DND-41 (cell line): ENCODE measurements at regions not wholly inside any gene's neighbourhood (a gene's known extent, or its start where the extent isn't known, plus 50 kb on each side); places are given as distances from the start of the nearest gene placed in this dataset.
"Not testable (repeated sequence)": the region's sequence is repeated elsewhere in the genome, so short reads cannot be mapped to it uniquely, and the experiment has no call there.

Source experiments
- ATAC-seq: fragments of 200-7000 bp; cut with Tn5 transposase; 3 replicates; pipeline ENCODE4 v1.9.1; 2021; ENCODE audit warnings: low read depth; ENCODE audit not compliant: insufficient read depth
- DNase-seq: peaks from one replicate; pipeline ENCODE4 v3.0.0-alpha.2; 2020
- H2AFZ ChIP-seq: 2 replicates; pipeline ENCODE4 v1.6.0; 2012; ENCODE audit warnings: low read depth, low read length
- H3K27ac ChIP-seq: 2 replicates; pipeline ENCODE4 v1.5.1; 2012; ENCODE audit warnings: low read length, inconsistent platforms
- H3K27me3 ChIP-seq: fragments of 200-600 bp; sonication (generic); 2 replicates; pipeline ENCODE4 v1.6.0; 2012; ENCODE audit warnings: low read length, mild to moderate bottlenecking, inconsistent platforms; ENCODE audit not compliant: insufficient read depth, poor library complexity
- H3K36me3 ChIP-seq: 2 replicates; pipeline ENCODE4 v1.5.1; 2012; ENCODE audit warnings: low read length, inconsistent platforms; ENCODE audit not compliant: insufficient read depth
- H3K4me1 ChIP-seq: 2 replicates; pipeline ENCODE4 v1.5.1; 2012; ENCODE audit warnings: mild to moderate bottlenecking, low read length; ENCODE audit not compliant: insufficient read depth
- H3K4me2 ChIP-seq: 2 replicates; pipeline ENCODE4 v1.6.0; 2012; ENCODE audit warnings: mild to moderate bottlenecking, moderate library complexity, low read length, inconsistent platforms; ENCODE audit not compliant: insufficient read depth
- H3K4me3 ChIP-seq, 2 experiments: fragments of 200-600 bp in 1 of 2; shearing (Covaris generic) in 1 of 2; 2 replicates each; pipeline ENCODE4 v1.5.1; 2012 to 2016; ENCODE audit warnings: inconsistent platforms in 2 of 2, low read length in 2 of 2, mild to moderate bottlenecking in 2 of 2, low read depth in 1 of 2, moderate library complexity in 1 of 2
- H3K79me2 ChIP-seq: 2 replicates; pipeline ENCODE4 v1.6.0; 2012; ENCODE audit warnings: low read length, inconsistent platforms; ENCODE audit not compliant: insufficient read depth
- H3K9ac ChIP-seq: 2 replicates; pipeline ENCODE4 v1.6.0; 2012; ENCODE audit warnings: low read depth, mild to moderate bottlenecking, inconsistent platforms, low read length, moderate library complexity
- H3K9me3 ChIP-seq: 2 replicates; pipeline ENCODE4 v1.5.1; 2012; ENCODE audit warnings: low read length, moderate library complexity, mild to moderate bottlenecking, inconsistent platforms; ENCODE audit not compliant: insufficient read depth, severe bottlenecking
- H4K20me1 ChIP-seq: 2 replicates; pipeline ENCODE4 v1.6.0; 2012; ENCODE audit warnings: low read length; ENCODE audit not compliant: insufficient read depth
- CTCF ChIP-seq: IDR thresholded peaks from 2 replicates; pipeline ENCODE4 v1.5.1; 2012; ENCODE audit warnings: borderline replicate concordance, low read length, moderate library complexity, mild to moderate bottlenecking; ENCODE audit not compliant: poor library complexity, severe bottlenecking; ENCODE audit errors: extremely low read depth
- EZH2 ChIP-seq: IDR thresholded peaks from 3 replicates; pipeline ENCODE4 v1.6.1; 2012; ENCODE audit warnings: borderline replicate concordance, low read depth, mild to moderate bottlenecking, moderate library complexity, low read length, inconsistent platforms; ENCODE audit not compliant: severe bottlenecking

GRCh38 chr18:66395671-66396218 is 208.1 kb downstream of the CDH19 start:
- no peak for DNase-seq
- no peak for ATAC-seq
- Histone ChIP-seq H3K4me1 (no peaks in the 10 kb centered on the region), H3K4me2 (no peak overlapping the region), H3K27ac (no peak overlapping the region), H3K9me3 (peaks cover 4% of the 10 kb centered on the region), H3K9ac (no peak overlapping the region), H3K4me3 (no peak overlapping the region), H3K79me2 (no peaks in the 10 kb centered on the region), H3K27me3 (no peaks in the 10 kb centered on the region), H2AFZ (no peak overlapping the region), H3K36me3 (no peaks in the 10 kb centered on the region), H4K20me1 (no peaks in the 10 kb centered on the region)
- no peak for TF ChIP-seq EZH2
- TF ChIP-seq CTCF = no peak

- H3K4me3 ChIP-seq = no peak overlapping the region
- no peak overlapping the region for H2AFZ ChIP-seq
- H4K20me1 ChIP-seq = no peaks in the 10 kb centered on the region
- H3K4me2 ChIP-seq = no peak overlapping the region
- H3K4me1 ChIP-seq = no peaks in the 10 kb centered on the region
- no peaks in the 10 kb centered on the region for H3K36me3 ChIP-seq
- DNase-seq (no peak), ATAC-seq (no peak)
- H3K79me2 ChIP-seq = no peaks in the 10 kb centered on the region
- no peak overlapping the region for H3K9ac ChIP-seq
- H3K27ac ChIP-seq = no peak overlapping the region
- H3K9me3 ChIP-seq = peaks cover 8% of the 10 kb centered on the region
- no peaks in the 10 kb centered on the region for H3K27me3 ChIP-seq
- TF ChIP-seq EZH2 = no peak
- TF ChIP-seq CTCF = no peak
Observed at GRCh38 chr18:66393463-66393862, 210.4 kb downstream of the CDH19 start.

- TF ChIP-seq CTCF (no peak), EZH2 (no peak)
- Histone ChIP-seq H3K27me3 (no peaks in the 10 kb centered on the region), H2AFZ (no peak overlapping the region), H4K20me1 (no peaks in the 10 kb centered on the region), H3K79me2 (no peaks in the 10 kb centered on the region), H3K9me3 (peaks cover 6% of the 10 kb centered on the region), H3K9ac (no peak overlapping the region), H3K36me3 (no peaks in the 10 kb centered on the region), H3K4me1 (no peaks in the 10 kb centered on the region), H3K27ac (no peak overlapping the region), H3K4me2 (no peak overlapping the region), H3K4me3 (no peak overlapping the region)
- no peak for DNase-seq
- no peak for ATAC-seq
Observed at GRCh38 chr18:66377291-66377690, 226.6 kb downstream of the CDH19 start.

DNA sequence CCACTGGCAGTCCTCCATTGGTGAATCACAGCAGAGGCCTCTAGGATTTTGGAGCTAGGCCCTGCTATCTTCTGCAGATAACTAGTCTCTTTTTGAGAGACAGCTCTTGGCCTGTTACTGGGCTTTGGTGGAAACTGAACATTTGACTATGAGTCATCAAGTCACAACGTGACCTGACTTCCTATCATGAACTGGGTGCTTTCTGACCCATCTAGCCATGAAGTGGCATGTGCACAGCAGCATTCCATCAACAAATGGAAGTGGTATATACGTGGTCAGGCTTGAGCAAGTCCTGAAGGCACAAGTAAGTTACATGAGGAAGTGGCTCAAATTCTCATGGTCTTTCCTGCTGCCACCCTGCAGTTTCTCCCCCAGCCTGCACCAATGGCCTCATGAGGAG is 228.5 kb downstream of the CDH19 start:
- not testable (repeated sequence) for H3K27me3 ChIP-seq, H3K4me3 ChIP-seq, H4K20me1 ChIP-seq, H3K79me2 ChIP-seq, H3K4me2 ChIP-seq, H3K9me3 ChIP-seq, H3K4me1 ChIP-seq, H3K27ac ChIP-seq, H2AFZ ChIP-seq, H3K36me3 ChIP-seq, DNase-seq, H3K9ac ChIP-seq, ATAC-seq
